LoVo (cell line): ENCODE measurements at regions not wholly inside any gene's neighbourhood (a gene's known extent, or its start where the extent isn't known, plus 50 kb on each side); places are given as distances from the start of the nearest gene placed in this dataset.

Experiments
- DNase-seq: peaks from one replicate; pipeline ENCODE4 v3.0.0-alpha.2; 2016; ENCODE audit warnings: low spot score

DNA sequence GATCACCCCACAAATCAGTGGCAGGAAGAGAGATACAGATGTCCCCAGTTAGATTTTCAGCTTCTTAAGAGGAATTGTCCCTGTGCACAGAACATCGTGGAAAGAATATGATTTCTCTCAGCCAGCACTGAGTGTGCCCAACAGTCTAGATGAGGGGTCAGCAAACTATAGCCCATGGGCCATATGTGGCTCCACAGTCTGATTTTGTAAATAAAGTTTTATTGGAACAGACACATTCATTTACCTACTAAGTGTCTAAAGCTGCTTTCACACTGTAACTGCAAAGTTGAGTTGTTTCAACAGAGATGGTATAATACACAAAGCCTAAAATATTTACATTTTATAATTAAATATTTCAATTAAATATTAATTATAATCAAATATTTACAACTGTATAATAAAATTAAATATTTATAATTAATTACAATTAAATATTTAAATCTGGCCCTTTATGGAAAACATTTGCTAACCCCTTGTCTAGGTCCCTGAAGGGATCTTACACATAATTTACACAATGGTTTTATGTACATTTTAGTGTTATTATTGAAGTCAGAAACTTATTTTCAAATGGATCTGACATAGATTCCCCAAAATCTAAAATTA lies 407.6 kb downstream of the PTPRU start:
- no peak for DNase-seq

DNA sequence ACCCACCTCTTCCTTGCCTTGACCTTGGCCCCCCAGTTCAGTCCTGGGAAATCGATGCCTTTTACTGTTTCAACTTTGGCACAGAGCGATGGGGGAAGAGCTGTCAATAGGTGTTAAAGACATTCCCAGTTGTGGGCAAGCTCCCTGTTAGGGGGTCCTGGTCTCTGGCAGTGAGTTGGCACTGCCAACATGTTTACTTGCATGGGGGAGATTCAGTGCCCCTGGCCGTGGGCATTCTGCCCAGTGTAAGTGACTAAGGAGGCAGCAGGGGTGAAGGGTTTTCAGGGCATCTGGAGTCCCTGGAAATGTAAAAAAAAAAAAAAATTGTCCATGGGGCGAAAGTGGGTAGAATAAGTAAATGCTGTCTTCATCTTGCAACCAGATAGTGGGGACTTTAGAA lies 407.0 kb downstream of the PTPRU start:
- DNase-seq = no peak

DNA sequence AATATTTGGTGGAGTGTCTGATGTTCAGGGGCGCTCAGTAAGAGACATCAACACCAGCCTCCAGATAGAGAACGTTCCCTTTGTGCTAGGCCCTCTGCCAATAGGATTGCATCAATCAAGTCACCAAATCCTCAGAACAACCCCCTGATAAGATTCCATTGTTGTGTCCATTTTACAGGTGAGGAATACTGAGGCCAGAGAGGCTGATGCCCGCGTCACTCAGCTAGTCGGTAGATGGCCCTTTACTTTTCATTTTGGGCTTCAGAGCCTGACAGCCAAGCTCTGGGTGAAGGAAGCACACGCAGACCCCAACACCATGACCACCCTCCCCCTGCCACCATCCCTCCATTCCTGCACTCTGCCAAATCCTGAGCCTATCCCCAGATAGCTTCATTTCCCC lies 406.2 kb downstream of the PTPRU start:
- no peak for DNase-seq

DNA sequence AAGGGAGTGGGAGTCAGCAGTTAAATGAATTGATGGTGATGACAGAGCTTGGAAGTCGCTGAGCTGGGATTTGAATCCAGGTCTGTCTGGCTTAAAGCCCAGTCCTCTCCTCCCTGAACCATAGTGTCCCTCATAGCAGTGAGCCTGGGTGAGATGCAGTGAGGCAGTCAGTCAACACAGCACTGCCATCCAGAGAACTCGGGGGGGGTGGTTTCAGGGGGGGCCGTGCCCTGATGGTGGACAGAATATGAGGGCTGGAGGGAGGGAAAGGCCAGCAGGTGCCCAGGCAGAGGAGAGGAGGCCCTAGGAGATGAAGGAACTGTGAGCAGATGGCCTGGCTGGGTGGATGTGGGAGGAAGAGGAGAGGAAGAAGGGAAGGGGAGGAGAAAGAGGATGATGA lies 405.6 kb downstream of the PTPRU start:
- DNase-seq = no peak

DNA sequence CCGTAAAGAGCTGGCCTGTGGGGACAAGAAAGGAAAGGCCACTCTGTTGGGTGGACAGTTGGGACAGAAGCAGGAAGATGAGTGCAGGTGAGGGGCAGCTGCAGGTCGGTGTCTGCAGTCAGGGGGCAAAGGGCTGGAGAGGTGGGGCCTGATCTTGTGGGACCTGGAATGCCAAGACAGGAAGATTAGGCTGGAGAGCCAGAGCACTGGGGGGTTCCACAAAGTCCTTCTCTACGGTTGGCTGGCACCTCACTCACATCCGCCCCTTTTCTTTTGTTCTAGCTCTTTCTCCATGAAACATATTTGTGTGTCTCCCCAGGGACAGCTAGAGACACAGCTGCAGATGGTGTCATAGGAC lies 404.1 kb downstream of the PTPRU start:
- no peak for DNase-seq

DNA sequence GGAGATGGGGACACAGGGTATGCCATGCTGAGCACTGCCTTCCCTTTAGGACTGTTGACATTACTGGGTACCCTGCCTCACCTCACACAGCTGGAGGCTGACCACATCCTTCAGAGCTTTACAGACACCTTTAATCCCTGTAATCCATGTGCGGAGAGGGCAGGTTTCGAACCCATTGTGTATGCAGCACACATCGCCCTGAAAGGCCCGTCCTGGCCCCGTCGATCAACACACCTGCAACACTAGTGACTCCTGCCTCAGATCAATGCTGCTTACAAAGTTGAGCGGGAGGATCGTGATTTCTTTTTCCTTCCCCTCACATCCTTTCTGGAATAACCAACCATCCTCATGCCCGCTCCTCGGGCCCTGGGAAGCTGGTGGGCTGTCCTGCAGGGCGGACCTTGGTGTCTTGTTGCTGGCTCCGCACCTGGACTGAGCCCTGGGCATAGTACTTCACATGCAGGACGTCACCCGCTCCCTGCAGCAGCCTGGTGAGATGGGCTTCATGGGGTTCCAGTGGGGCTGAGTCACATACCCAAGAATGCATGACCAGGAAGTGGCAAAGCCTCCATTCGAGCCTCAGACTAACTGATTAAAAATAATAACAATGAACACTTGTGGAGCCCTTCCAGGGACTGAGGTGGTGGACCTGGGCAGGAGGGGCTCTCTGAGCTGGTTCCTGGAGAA lies 403.6 kb downstream of the PTPRU start:
- peak; percentile 41 for DNase-seq

DNA sequence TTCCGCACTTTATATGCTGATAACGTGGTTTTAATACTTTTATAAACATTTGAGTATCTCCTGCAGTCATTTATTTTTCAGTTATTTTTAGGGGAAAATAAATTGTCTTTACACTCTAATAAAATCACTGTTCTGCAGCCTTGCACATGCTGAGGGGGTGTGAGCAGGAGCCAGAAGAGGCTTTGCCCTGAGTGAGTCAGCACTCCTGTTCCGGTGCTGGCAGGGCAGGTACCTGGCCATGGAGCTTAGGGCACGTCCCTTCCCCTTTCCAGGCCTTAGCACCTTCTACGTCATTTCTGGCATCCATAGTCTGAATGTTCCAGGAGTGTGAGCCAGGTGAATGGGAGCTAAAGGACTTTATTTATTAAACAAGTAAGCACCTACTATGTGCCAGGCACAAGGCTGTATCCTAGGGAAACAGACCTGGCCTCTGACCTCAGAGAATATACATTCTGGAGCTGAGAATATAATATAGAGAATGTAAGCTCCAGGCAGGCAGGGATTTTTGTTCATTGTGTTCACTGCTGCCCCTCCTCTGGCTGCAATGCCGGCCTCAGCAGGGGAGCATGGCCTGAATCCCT lies 402.9 kb downstream of the PTPRU start:
- no peak for DNase-seq

DNA sequence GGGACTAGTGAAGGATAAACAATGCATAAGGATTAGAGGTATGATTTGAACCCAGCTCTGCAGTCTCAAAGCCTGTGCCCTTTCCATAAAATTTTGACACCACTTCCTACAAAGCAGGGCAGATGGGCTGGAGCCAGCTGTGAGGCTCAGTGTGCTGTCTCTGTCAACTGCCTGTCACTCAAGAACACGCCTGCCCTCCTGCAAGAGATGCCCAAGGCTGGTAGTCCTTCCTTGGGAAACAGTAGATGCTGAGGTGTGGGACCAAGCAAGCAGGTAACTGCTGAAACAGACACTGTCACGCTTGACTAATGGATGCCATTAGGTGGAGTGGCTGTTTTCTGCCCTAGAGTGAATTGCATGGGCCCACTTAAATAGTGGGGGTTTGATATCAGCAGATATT lies 402.0 kb downstream of the PTPRU start:
- DNase-seq = no peak

DNA sequence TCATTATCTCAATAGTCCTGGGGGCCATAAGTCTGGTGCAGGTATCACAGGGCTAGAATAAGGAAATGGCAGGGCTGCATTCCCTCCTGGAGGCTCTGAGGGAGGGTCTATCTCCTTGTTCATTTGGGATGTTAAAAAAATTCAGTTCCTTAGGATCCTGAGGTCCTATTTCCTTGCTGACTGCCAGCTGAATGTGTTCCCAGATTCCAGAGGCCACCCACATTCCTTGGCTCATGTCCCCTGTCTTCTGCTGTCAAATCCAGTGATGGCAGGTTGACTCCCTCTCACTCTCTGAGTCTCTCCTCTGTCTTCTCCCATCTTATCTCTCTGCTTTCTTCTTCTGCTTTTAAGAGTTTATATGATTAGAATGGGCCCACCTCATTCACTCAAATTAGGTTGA lies 400.6 kb downstream of the PTPRU start:
- no peak for DNase-seq

DNA sequence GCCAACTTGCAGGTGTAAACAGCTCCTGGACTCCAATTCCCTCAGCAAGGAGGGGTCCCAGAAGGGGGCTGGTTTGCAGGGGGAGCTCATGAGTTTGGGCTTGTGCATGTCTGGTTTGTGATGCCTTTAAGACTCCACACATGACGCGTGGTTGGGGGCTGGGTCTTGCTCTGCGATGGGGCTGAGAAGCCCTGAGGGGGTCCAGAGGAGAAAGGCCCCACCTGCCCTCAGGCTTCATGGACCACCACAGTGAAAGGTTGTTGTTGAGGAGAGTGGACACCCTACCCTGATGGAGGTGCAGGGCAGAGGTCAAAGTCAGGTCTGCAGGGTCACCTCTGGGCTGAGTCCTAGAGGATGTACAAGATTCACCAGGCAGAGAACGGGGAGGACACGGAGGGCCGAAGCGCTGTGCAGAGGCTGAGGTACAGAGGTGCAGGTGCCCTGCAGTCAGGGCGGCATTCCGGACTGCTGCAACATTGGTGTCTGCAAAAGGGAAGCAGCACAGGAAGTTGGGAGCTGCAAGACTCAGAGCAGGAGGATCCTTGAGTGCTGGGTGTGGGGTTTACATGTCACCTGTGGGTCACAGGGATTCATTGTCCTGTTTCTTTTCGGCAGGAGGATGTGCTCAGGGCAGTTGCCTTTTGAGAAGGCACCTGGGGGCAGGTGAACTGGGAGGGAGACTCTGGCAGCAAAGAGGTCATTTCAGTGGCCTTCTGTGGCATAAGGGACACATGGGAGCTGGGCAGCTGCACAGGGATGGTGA lies 399.4 kb downstream of the PTPRU start:
- no peak for DNase-seq

DNA sequence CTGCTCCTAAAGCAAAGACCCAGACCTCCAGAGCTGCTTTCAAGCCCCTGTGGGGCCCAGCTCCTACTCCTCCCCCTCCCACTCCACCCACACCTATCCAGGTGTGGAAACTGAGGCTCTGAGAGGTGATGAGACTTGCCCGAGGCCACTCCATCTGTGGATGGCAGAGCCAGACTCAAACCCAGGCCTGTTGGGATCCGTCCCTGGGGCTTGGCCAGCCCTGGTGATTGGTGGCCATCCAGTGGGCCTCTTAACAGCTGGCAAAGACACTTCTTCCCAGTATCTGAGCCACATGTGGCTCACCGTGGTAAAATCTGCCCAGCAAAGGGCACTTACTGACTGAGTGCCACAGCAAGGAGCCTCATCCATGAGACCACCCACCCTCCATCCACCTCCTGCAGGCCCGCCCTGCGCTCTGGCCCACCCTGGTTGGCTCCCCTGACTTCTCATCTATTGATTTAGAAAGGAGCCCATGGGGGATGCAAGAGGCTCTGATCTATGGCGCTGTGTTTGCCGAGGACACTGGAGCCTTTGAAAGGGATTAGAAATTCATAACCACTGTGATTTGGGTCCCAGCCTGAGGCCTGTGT lies 398.5 kb downstream of the PTPRU start:
- DNase-seq = no peak

DNA sequence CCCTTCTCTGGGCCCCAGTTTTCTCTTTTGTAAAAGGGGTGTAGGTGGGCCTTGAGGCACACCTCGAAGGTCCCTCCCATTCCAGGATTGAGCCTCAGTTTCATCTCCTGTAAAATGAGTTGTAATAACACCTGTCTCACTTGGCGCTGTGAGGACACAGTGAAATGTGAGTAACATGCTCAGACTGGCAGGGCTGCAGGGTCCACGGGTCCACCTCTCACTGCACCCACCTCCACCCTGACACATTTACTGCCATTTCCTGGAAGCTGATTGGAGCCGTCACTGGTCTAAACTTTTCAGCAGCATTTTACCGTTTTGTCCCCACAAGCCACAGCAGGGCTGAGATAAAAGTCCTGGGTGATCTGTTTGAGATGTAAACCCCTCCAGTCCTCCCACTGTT lies 398.0 kb downstream of the PTPRU start:
- no peak for DNase-seq

DNA sequence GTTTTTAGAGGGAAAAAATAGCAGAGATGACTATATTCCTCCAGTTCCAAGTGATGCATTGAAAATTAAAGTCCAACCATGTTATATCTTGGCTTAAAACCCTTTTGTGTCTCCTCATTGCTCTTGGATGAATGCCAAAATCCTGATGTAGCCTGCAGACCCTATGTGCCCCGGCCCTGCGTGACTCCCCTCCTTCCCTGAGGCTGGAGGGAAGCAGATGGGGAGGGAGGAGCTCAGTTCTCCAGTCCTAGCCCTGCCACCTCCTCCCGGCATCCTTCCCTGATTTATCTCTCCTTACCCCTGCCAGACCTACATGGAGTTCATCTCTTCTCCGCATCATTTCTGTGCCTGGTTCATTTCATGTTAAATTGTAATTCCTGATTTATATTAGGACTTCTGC lies 397.4 kb downstream of the PTPRU start:
- no peak for DNase-seq

DNA sequence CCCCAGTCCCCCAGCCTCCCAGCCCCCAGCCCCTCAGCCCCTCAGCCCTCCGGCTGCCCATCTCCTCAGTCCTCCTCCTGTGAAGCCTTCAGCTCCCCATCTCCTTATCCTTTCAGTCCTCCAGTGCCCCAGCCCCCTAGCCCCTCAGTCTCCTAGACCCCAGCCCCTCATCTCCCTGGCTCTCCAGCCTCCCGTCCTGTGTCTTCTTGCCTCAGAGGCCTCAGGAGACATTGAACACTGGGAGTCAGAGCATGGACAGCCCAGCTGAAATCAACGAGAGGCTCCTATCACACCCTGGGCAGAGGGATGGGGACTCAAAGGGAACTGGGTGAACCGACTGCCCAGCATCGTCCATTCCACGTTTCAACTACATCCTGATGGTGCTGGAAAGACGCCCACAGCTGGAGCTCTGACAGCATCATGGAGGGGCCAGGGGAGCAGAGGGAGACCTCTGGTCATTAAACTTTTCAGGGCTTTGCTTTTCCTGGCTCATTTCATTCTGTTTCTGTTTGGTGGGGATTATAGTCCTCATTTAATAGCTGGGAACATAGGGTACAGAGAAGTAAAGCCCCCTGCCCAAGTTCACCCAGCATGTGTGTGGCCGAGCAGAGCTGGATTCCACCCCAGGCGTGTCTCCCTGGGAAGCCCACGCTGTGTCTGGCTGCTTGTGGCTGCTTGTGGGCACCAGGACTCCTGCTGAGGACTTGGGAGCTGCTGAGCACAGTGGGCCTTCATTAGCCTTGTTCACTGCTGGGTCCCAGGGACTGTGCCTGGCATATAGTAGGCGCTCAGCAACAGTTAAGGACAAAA lies 396.7 kb downstream of the PTPRU start:
- no peak for DNase-seq

DNA sequence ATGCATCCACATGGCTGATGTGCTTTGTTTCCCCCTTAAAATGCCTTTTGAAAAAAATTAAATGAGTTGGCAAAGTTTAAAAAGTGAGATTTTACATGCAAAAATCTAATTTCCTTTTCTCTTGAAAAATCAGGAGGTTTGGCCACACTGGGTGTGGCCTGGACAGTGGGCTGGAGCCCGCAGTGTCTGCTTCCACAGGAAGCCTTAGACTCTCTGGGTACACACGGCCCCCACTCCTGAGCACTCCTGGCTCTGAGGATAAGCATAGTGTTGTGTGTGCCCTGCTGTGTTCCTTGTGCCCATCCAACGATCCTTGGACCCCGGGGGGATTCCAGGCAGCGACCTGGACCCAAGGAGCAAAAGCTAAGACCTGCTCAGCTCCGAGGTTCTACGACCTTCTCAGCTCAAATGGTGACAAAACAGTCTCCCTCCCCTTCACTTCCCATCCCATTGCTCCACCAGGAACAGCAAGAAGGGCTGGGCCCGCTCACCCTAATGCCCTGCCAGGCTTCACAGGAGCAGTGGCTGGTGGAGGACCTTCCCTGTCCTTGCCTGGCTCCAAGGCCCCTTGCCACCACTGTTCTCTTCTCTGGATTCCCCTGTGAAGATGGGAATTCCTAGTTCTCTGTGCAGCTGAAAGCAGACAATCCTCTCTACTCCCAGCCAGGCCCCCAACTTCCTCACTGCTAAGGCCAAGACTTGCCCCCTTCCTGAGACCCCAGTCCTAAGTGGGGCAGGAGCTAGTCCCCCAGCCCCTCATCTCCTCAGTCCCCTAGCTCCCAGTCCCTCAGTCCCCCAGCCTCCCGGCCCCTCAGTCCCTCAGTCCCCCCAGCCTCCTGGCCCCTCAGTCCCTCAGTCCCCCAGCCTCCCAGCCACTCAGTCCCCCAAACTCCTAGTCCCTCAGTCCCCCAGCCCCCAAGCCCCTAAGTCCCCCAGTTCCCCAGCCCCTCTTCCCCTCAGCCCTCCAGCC lies 395.8 kb downstream of the PTPRU start:
- DNase-seq = no peak

DNA sequence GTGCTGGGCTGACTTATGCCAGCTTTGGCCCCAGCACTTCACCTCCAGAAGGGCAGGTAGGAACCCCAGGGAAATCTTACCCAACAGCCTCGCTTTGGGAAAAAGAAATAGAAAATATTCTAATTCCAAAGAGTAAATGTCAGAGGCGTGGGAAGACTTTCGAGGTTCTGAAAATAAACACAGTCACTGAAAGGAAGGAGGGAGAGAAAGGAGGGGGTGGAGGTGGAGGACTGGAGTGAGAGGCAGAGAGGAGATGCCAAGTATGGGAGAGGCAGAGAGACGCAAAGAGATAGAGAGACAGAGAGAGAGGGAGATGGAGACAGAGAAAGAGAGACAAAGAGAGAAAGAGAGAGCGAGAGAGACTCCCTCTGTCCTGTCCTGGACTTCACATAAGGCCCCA lies 395.0 kb downstream of the PTPRU start:
- DNase-seq = no peak

DNA sequence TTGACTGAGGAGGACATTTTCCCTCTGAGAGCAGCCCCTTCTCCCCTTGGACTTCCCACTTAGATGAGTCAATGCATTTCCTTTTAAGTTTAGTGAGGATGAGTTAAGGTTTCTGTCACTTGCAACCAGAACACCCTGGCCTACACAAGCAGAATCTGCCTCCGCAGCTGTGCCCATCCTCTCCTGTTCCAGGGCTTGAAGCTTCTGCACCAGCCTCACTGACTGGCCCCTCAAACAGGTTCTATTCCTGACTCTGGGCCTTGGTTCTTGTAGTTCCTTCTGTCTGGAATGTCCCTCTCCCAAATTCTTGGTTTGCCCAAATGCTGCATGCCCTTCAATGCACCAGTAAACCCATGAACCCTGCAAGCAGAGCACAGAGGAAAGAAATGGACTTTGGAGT lies 394.4 kb downstream of the PTPRU start:
- DNase-seq = no peak

DNA sequence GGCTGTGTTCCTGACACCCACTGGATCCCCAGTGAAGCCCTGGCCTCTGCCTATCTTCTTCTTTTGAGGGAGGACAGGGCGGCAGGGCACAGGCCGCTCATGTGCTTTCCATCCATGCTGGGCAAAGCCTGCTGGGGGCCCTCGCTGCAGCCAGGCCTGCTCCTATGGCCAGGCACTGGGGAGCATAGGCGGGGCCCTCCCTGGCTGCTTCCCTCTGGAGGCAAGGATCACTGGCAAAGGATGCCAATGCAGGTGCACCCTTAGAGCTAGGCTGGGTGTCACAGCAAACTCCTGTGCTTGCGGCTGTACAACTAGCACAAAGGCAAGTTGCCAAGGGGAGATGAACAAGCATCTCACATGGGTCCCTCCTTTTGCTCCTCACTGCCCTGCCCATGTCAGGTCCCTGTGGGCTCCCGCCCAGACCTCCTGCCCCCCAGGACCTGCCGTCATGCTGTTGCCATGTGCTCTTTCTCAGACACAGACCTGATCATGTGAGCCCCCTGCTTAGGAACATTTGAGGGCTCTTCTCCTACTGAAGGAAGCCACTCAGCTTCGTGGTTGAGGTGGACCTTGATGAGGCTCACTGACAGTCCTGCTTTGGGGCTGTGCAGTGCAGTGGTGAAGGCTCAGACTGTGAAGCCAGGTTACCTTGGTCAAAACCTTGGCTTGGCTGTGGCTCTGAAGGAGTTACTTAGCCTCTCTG lies 393.6 kb downstream of the PTPRU start:
- no peak for DNase-seq

DNA sequence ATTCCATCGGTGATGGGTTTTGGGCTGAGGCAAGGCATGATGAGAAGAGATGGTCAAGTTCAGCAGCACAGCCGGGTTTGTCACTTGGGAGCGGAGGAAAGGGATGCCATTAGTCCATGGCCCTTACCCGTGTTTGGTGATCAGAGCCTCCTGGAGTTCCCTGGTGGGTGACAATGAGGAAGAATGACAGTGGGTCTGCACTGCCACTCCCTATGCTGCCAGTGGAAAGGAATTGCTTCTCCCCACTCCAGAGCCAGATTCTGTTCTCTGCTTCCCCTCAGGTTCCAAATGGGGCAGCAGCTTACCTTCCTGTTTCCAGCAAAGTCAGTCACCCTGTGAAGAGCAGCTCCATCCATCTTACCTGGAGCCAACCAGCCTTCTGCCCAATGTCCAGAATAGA lies 393.1 kb downstream of the PTPRU start:
- DNase-seq = no peak

DNA sequence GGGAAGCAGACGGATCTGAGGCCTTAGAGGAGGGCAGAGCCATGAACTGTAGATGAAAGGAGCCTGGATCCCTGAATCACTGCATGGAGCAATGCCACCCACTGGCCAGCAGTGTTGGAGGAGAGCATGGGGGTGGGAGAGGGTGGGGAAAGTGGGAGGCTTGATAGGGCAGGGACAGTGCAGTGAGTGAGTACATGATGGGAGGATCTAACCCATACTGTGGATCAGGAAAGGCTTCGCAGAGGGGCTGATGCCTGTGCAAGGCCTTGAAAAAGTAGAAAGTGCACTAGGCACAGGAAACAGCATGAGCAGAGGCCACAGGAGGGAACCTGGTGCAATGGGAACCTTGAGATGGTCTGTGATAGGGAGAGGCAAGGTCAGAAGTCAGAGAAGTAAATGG lies 391.9 kb downstream of the PTPRU start:
- DNase-seq = no peak
